ENCODE measurements at regions not wholly inside any gene's neighbourhood (a gene's known extent, or its start where the extent isn't known, plus 50 kb on each side); places are given as distances from the start of the nearest gene placed in this dataset.

GRCh38 chr2:242027676-242028450 is 158.3 kb downstream of the RTP5 start:
- no peaks in the 10 kb centered on the region for H3K9me3 ChIP-seq
- ATAC-seq (replicated peaks in 1 of 4) (no peak), DNase-seq (peak in 1 of 35 experiments; percentile 10)
- H3K4me1 Mint-ChIP-seq: peaks cover 48 to 54% (median 52%) of the 10 kb centered on the region in 3 donors
- peaks cover 71% of the 10 kb centered on the region for H3K36me3 Mint-ChIP-seq
- 85% methylated on average over 21 of the region's 24 CpGs for WGBS (ENCODE audit: insufficient coverage)
- POLR2A ChIA-PET: no interaction called here
- CTCF ChIA-PET: no interaction called here
- no peak overlapping the region for H3K27ac ChIP-seq (ENCODE audit: low read length)
- H3K27me3 ChIP-seq (replicated peaks in 1 of 2; ENCODE audit: control insufficient read depth in 2 of 2, extremely low read depth in 1 of 2, insufficient read depth in 2 of 2, low read length in 1 of 2): peaks cover 0 to 55% of the 10 kb centered on the region in 2 experiments
- peak overlapping the region in 2 of 3 donors; percentile 17 to 86 for H3K4me3 Mint-ChIP-seq
- H3K36me3 ChIP-seq (ENCODE audit: control insufficient read depth in 2 of 2, extremely low read depth in 1 of 2, insufficient read depth in 1 of 2, low read length in 1 of 2): no peaks in the 10 kb centered on the region
- peaks cover 0 to 32% of the 10 kb centered on the region in 2 donors for H3K27me3 Mint-ChIP-seq
- H3K4me3 ChIP-seq (ENCODE audit: control insufficient read depth in 1 of 2, extremely low read depth in 1 of 2, low read length in 1 of 2): no peak overlapping the region
- no peak overlapping the region for H3K27ac Mint-ChIP-seq
- H3K9me3 Mint-ChIP-seq: no peaks in the 10 kb centered on the region
- peaks cover 20 to 42% of the 10 kb centered on the region in 2 experiments for H3K4me1 ChIP-seq (ENCODE audit: control insufficient read depth in 1 of 2, extremely low read depth in 1 of 2, insufficient read depth in 2 of 2, low read length in 2 of 2)

- ATAC-seq (replicated peaks in 1 of 4) (no peak), DNase-seq (peak in 3 of 35 experiments; percentile 12 to 16 (median 13))
- peaks cover 0 to 25% of the 10 kb centered on the region in 2 donors for H3K27me3 Mint-ChIP-seq
- ChIA-PET CTCF (no interaction called here), POLR2A (no interaction called here)
- Histone ChIP-seq H3K27ac (ENCODE audit: low read length) (no peak overlapping the region), H3K4me3 (ENCODE audit: control insufficient read depth in 1 of 2, extremely low read depth in 1 of 2, low read length in 1 of 2) (no peak overlapping the region), H3K4me1 (ENCODE audit: control insufficient read depth in 1 of 2, extremely low read depth in 1 of 2, insufficient read depth in 2 of 2, low read length in 2 of 2) (peaks cover 20 to 49% of the 10 kb centered on the region in 2 experiments), H3K36me3 (ENCODE audit: control insufficient read depth in 2 of 2, extremely low read depth in 1 of 2, insufficient read depth in 1 of 2, low read length in 1 of 2) (no peaks in the 10 kb centered on the region), H3K9me3 (no peaks in the 10 kb centered on the region), H3K27me3 (replicated peaks in 1 of 2; ENCODE audit: control insufficient read depth in 2 of 2, extremely low read depth in 1 of 2, insufficient read depth in 2 of 2, low read length in 1 of 2) (peaks cover 0 to 49% of the 10 kb centered on the region in 2 experiments)
- peak overlapping the region; percentile 39 to 72 for H3K27ac Mint-ChIP-seq
- no peaks in the 10 kb centered on the region for H3K9me3 Mint-ChIP-seq
- peaks cover 58% of the 10 kb centered on the region for H3K36me3 Mint-ChIP-seq
- WGBS (ENCODE audit: insufficient coverage): 90% methylated on average over 11 of the region's 21 CpGs
- H3K4me1 Mint-ChIP-seq: peaks cover 57 to 63% (median 62%) of the 10 kb centered on the region in 3 donors
- peak overlapping the region; percentile 86 to 94 (median 93) for H3K4me3 Mint-ChIP-seq
Observed at GRCh38 chr2:242029422-242030225, 160.1 kb downstream of the RTP5 start.

GRCh38 chr2:242030226-242030575 is 160.7 kb downstream of the RTP5 start:
- Histone ChIP-seq H3K27me3 (replicated peaks in 1 of 2; ENCODE audit: control insufficient read depth in 2 of 2, extremely low read depth in 1 of 2, insufficient read depth in 2 of 2, low read length in 1 of 2) (peaks cover 0 to 47% of the 10 kb centered on the region in 2 experiments), H3K4me3 (ENCODE audit: control insufficient read depth in 1 of 2, extremely low read depth in 1 of 2, low read length in 1 of 2) (peak overlapping the region in 1 of 2 donors; percentile 15), H3K27ac (ENCODE audit: low read length) (no peak overlapping the region), H3K36me3 (ENCODE audit: control insufficient read depth in 2 of 2, extremely low read depth in 1 of 2, insufficient read depth in 1 of 2, low read length in 1 of 2) (no peaks in the 10 kb centered on the region), H3K9me3 (no peaks in the 10 kb centered on the region), H3K4me1 (ENCODE audit: control insufficient read depth in 1 of 2, extremely low read depth in 1 of 2, insufficient read depth in 2 of 2, low read length in 2 of 2) (peaks cover 20 to 49% of the 10 kb centered on the region in 2 experiments)
- H3K4me1 Mint-ChIP-seq: peaks cover 57 to 63% (median 62%) of the 10 kb centered on the region in 3 donors
- 92% methylated on average over 9 of the region's 9 CpGs for WGBS (ENCODE audit: insufficient coverage)
- H3K36me3 Mint-ChIP-seq: peaks cover 53% of the 10 kb centered on the region
- POLR2A ChIA-PET: no interaction called here
- peaks cover 0 to 22% of the 10 kb centered on the region in 2 donors for H3K27me3 Mint-ChIP-seq
- H3K4me3 Mint-ChIP-seq: peak overlapping the region; percentile 86 to 94 (median 93)
- no peaks in the 10 kb centered on the region for H3K9me3 Mint-ChIP-seq
- CTCF ChIA-PET: no interaction called here
- DNase-seq: peak in 1 of 35 experiments; percentile 21
- ATAC-seq (replicated peaks in 1 of 4): no peak
- peak overlapping the region in 1 of 2 donors; percentile 43 for H3K27ac Mint-ChIP-seq

- Mint-ChIP-seq H3K9me3 (no peaks in the 10 kb centered on the region), H3K27ac (peak overlapping the region; percentile 91 to 97), H3K36me3 (peaks cover 49% of the 10 kb centered on the region), H3K27me3 (peaks cover 0 to 23% of the 10 kb centered on the region in 2 donors), H3K4me3 (peak overlapping the region; percentile 86 to 94 (median 93)), H3K4me1 (peaks cover 57 to 63% (median 62%) of the 10 kb centered on the region in 3 donors)
- ATAC-seq (replicated peaks in 1 of 4): no peak
- WGBS (ENCODE audit: insufficient coverage): 83% methylated on average over 10 of the region's 12 CpGs
- Histone ChIP-seq H3K36me3 (ENCODE audit: control insufficient read depth in 2 of 2, extremely low read depth in 1 of 2, insufficient read depth in 1 of 2, low read length in 1 of 2) (no peaks in the 10 kb centered on the region), H3K9me3 (no peaks in the 10 kb centered on the region), H3K4me1 (ENCODE audit: control insufficient read depth in 1 of 2, extremely low read depth in 1 of 2, insufficient read depth in 2 of 2, low read length in 2 of 2) (peaks cover 20 to 49% of the 10 kb centered on the region in 2 experiments), H3K27me3 (replicated peaks in 1 of 2; ENCODE audit: control insufficient read depth in 2 of 2, extremely low read depth in 1 of 2, insufficient read depth in 2 of 2, low read length in 1 of 2) (peaks cover 0 to 53% of the 10 kb centered on the region in 2 experiments), H3K27ac (ENCODE audit: low read length) (no peak overlapping the region), H3K4me3 (ENCODE audit: control insufficient read depth in 1 of 2, extremely low read depth in 1 of 2, low read length in 1 of 2) (peak overlapping the region; percentile 45 to 71)
- peak in 2 of 35 experiments; percentile 5 to 13 for DNase-seq
- ChIA-PET CTCF (no interaction called here), POLR2A (no interaction called here)
Observed at GRCh38 chr2:242030858-242031257, 161.3 kb downstream of the RTP5 start.

- WGBS (ENCODE audit: insufficient coverage): 2% methylated on average over 11 of the region's 20 CpGs
- Mint-ChIP-seq H3K27ac (peak overlapping the region; percentile 91 to 97), H3K9me3 (no peaks in the 10 kb centered on the region), H3K4me1 (peaks cover 55 to 62% (median 61%) of the 10 kb centered on the region in 3 donors), H3K27me3 (peaks cover 0 to 26% of the 10 kb centered on the region in 2 donors), H3K4me3 (peak overlapping the region; percentile 86 to 94 (median 93)), H3K36me3 (peaks cover 43% of the 10 kb centered on the region)
- Histone ChIP-seq H3K36me3 (ENCODE audit: control insufficient read depth in 2 of 2, extremely low read depth in 1 of 2, insufficient read depth in 1 of 2, low read length in 1 of 2) (no peaks in the 10 kb centered on the region), H3K9me3 (no peaks in the 10 kb centered on the region), H3K27ac (ENCODE audit: low read length) (peak overlapping the region; percentile 36), H3K4me3 (ENCODE audit: control insufficient read depth in 1 of 2, extremely low read depth in 1 of 2, low read length in 1 of 2) (peak overlapping the region; percentile 45 to 71), H3K4me1 (ENCODE audit: control insufficient read depth in 1 of 2, extremely low read depth in 1 of 2, insufficient read depth in 2 of 2, low read length in 2 of 2) (peaks cover 20 to 49% of the 10 kb centered on the region in 2 experiments), H3K27me3 (replicated peaks in 1 of 2; ENCODE audit: control insufficient read depth in 2 of 2, extremely low read depth in 1 of 2, insufficient read depth in 2 of 2, low read length in 1 of 2) (peaks cover 0 to 60% of the 10 kb centered on the region in 2 experiments)
- ChIA-PET CTCF (no interaction called here), POLR2A (interaction anchor here in 1 of 2 donors (0.6 kb wide), 1 partner anchor 61 kb away, joined by 3 read pairs; no protein-coding TSS in a partner anchor)
- DNase-seq (peak; percentile 5 to 79 (median 54)), ATAC-seq (replicated peaks in 1 of 4) (peak; percentile 93 to 96 (median 95))
Observed at GRCh38 chr2:242031481-242032019, 162.0 kb downstream of the RTP5 start.
